Activated CD8-positive, alpha-beta memory T cell treated with anti-CD3 and anti-CD28 coated beads, Interleukin-2, amount 10 ng/mL, durations not matched to agents 7 days and 5 days (primary cell): ENCODE measurements at regions not wholly inside any gene's neighbourhood (a gene's known extent, or its start where the extent isn't known, plus 50 kb on each side); places are given as distances from the start of the nearest gene placed in this dataset.

ENCODE experiments used
- ATAC-seq: fragments of 150-1000 bp; cut with Tn5 transposase; one replicate; pipeline ENCODE4 v1.10.0; 2021; ENCODE audit warnings: moderate library complexity
- CTCF ChIA-PET: fragments of 350-600 bp; sonication (Branson Sonifier 250); formaldehyde crosslinking; loops from one replicate; lab custom pipeline; 2021; ENCODE audit warnings: antibody characterized with exemption; lab: Charles Lee
- DNase-seq: peaks from one replicate; pipeline ENCODE4 v3.0.0-alpha.2; 2020
- H3K27ac Mint-ChIP-seq: one replicate; pipeline ENCODE4 v1.8.0; 2021; ENCODE audit warnings: mild to moderate bottlenecking, mixed read lengths
- H3K27me3 Mint-ChIP-seq: one replicate; pipeline ENCODE4 v1.8.0; 2021; ENCODE audit warnings: mixed read lengths
- H3K36me3 Mint-ChIP-seq: one replicate; pipeline ENCODE4 v1.8.0; 2021; ENCODE audit warnings: mild to moderate bottlenecking, mixed read lengths
- H3K4me1 Mint-ChIP-seq: one replicate; pipeline ENCODE4 v1.8.0; 2021; ENCODE audit warnings: mixed read lengths
- H3K4me3 Mint-ChIP-seq: one replicate; pipeline ENCODE4 v1.8.0; 2021; ENCODE audit warnings: mild to moderate bottlenecking, moderate library complexity, mixed read lengths
- H3K9me3 Mint-ChIP-seq: one replicate; pipeline ENCODE4 v1.8.0; 2022; ENCODE audit warnings: low read depth, mixed read lengths

- ATAC-seq (no peak), DNase-seq (no peak)
- Mint-ChIP-seq H3K36me3 (no peaks in the 10 kb centered on the region), H3K27ac (no peak overlapping the region), H3K27me3 (peaks cover 2% of the 10 kb centered on the region), H3K4me1 (no peaks in the 10 kb centered on the region), H3K9me3 (no peaks in the 10 kb centered on the region), H3K4me3 (no peak overlapping the region)
- CTCF ChIA-PET = no interaction called here
These were observed 93.1 kb upstream of the LNX1 start for GRCh38 chr4:53684136-53685130.

- CTCF ChIA-PET = no interaction called here
- H3K4me1 Mint-ChIP-seq = no peaks in the 10 kb centered on the region
- H3K27ac Mint-ChIP-seq = no peak overlapping the region
- no peak for ATAC-seq
- H3K27me3 Mint-ChIP-seq = peaks cover 2% of the 10 kb centered on the region
- H3K9me3 Mint-ChIP-seq = no peaks in the 10 kb centered on the region
- DNase-seq = no peak
- no peaks in the 10 kb centered on the region for H3K36me3 Mint-ChIP-seq
- H3K4me3 Mint-ChIP-seq = no peak overlapping the region
These were observed 91.6 kb upstream of the LNX1 start for GRCh38 chr4:53682908-53683307.

GRCh38 chr4:53682196-53682595, 90.9 kb upstream of the LNX1 start:
- Mint-ChIP-seq H3K4me3 (no peak overlapping the region), H3K4me1 (no peaks in the 10 kb centered on the region), H3K9me3 (no peaks in the 10 kb centered on the region), H3K27ac (no peak overlapping the region), H3K36me3 (no peaks in the 10 kb centered on the region), H3K27me3 (peaks cover 2% of the 10 kb centered on the region)
- ATAC-seq (no peak), DNase-seq (no peak)
- CTCF ChIA-PET = no interaction called here

GRCh38 chr4:53680598-53680997, 89.3 kb upstream of the LNX1 start:
- Mint-ChIP-seq H3K9me3 (no peaks in the 10 kb centered on the region), H3K36me3 (no peaks in the 10 kb centered on the region), H3K27me3 (peaks cover 2% of the 10 kb centered on the region), H3K27ac (no peak overlapping the region), H3K4me3 (no peak overlapping the region), H3K4me1 (no peaks in the 10 kb centered on the region)
- CTCF ChIA-PET = no interaction called here
- DNase-seq (no peak), ATAC-seq (no peak)

- H3K4me3 Mint-ChIP-seq = no peak overlapping the region
- no peaks in the 10 kb centered on the region for H3K9me3 Mint-ChIP-seq
- CTCF ChIA-PET = no interaction called here
- no peak overlapping the region for H3K27ac Mint-ChIP-seq
- ATAC-seq = no peak
- H3K4me1 Mint-ChIP-seq = no peaks in the 10 kb centered on the region
- no peak for DNase-seq
- no peaks in the 10 kb centered on the region for H3K36me3 Mint-ChIP-seq
- H3K27me3 Mint-ChIP-seq = peaks cover 2% of the 10 kb centered on the region
These were observed 88.9 kb upstream of the LNX1 start for GRCh38 chr4:53680168-53680567.

GRCh38 chr4:53676402-53676871, 85.2 kb upstream of the LNX1 start:
- CTCF ChIA-PET = no interaction called here
- ATAC-seq (no peak), DNase-seq (no peak)
- H3K4me1 Mint-ChIP-seq = no peaks in the 10 kb centered on the region
- H3K27me3 Mint-ChIP-seq = no peaks in the 10 kb centered on the region
- H3K27ac Mint-ChIP-seq = no peak overlapping the region
- no peak overlapping the region for H3K4me3 Mint-ChIP-seq
- no peaks in the 10 kb centered on the region for H3K36me3 Mint-ChIP-seq
- H3K9me3 Mint-ChIP-seq = no peaks in the 10 kb centered on the region

- Mint-ChIP-seq H3K9me3 (no peaks in the 10 kb centered on the region), H3K27me3 (no peaks in the 10 kb centered on the region), H3K4me3 (no peak overlapping the region), H3K36me3 (no peaks in the 10 kb centered on the region), H3K4me1 (no peaks in the 10 kb centered on the region), H3K27ac (no peak overlapping the region)
- no peak for ATAC-seq
- CTCF ChIA-PET = no interaction called here
- DNase-seq = no peak
These were observed 83.6 kb upstream of the LNX1 start for GRCh38 chr4:53674903-53675302.

- no peak for DNase-seq
- CTCF ChIA-PET = interaction anchor here (1.1 kb wide), 1 partner anchor 10 kb away, joined by 3 read pairs; no protein-coding TSS in a partner anchor
- Mint-ChIP-seq H3K27me3 (no peaks in the 10 kb centered on the region), H3K27ac (no peak overlapping the region), H3K4me1 (no peaks in the 10 kb centered on the region), H3K36me3 (no peaks in the 10 kb centered on the region), H3K4me3 (no peak overlapping the region), H3K9me3 (no peaks in the 10 kb centered on the region)
- no peak for ATAC-seq
These were observed 81.6 kb upstream of the LNX1 start for GRCh38 chr4:53672873-53673272.

GRCh38 chr4:53671757-53672156, 80.5 kb upstream of the LNX1 start:
- H3K4me3 Mint-ChIP-seq = no peak overlapping the region
- DNase-seq = no peak
- H3K4me1 Mint-ChIP-seq = no peaks in the 10 kb centered on the region
- no peaks in the 10 kb centered on the region for H3K36me3 Mint-ChIP-seq
- no peak overlapping the region for H3K27ac Mint-ChIP-seq
- CTCF ChIA-PET = no interaction called here
- H3K27me3 Mint-ChIP-seq = peaks cover 6% of the 10 kb centered on the region
- no peaks in the 10 kb centered on the region for H3K9me3 Mint-ChIP-seq
- ATAC-seq = no peak

GRCh38 chr4:53659737-53660136, 68.5 kb upstream of the LNX1 start:
- Mint-ChIP-seq H3K27me3 (no peaks in the 10 kb centered on the region), H3K36me3 (no peaks in the 10 kb centered on the region), H3K4me3 (no peak overlapping the region), H3K4me1 (no peaks in the 10 kb centered on the region), H3K9me3 (no peaks in the 10 kb centered on the region), H3K27ac (no peak overlapping the region)
- CTCF ChIA-PET = no interaction called here
- no peak for DNase-seq
- ATAC-seq = no peak

- no peak for DNase-seq
These were observed 67.8 kb upstream of the LNX1 start for GRCh38 chr4:53659112-53659511.

GRCh38 chr4:53658029-53658428, 66.7 kb upstream of the LNX1 start:
- Mint-ChIP-seq H3K27ac (no peak overlapping the region), H3K27me3 (peaks cover 2% of the 10 kb centered on the region), H3K4me3 (no peak overlapping the region), H3K36me3 (no peaks in the 10 kb centered on the region), H3K4me1 (no peaks in the 10 kb centered on the region), H3K9me3 (no peaks in the 10 kb centered on the region)
- no peak for ATAC-seq
- CTCF ChIA-PET = no interaction called here
- no peak for DNase-seq

More at GRCh38 chr4:53659112-53659511, 67.8 kb upstream of the LNX1 start:
- no peaks in the 10 kb centered on the region for H3K36me3 Mint-ChIP-seq
- no peaks in the 10 kb centered on the region for H3K4me1 Mint-ChIP-seq
- H3K27me3 Mint-ChIP-seq = peaks cover 2% of the 10 kb centered on the region
- no peak overlapping the region for H3K27ac Mint-ChIP-seq
- H3K9me3 Mint-ChIP-seq = no peaks in the 10 kb centered on the region
- CTCF ChIA-PET = no interaction called here
- ATAC-seq = no peak
- H3K4me3 Mint-ChIP-seq = no peak overlapping the region

GRCh38 chr4:53656421-53656981, 65.2 kb upstream of the LNX1 start:
- peaks cover 2% of the 10 kb centered on the region for H3K27me3 Mint-ChIP-seq
- ATAC-seq = no peak
- DNase-seq = no peak
- no peaks in the 10 kb centered on the region for H3K9me3 Mint-ChIP-seq
- H3K4me3 Mint-ChIP-seq = no peak overlapping the region
- no peaks in the 10 kb centered on the region for H3K36me3 Mint-ChIP-seq
- H3K4me1 Mint-ChIP-seq = no peaks in the 10 kb centered on the region
- H3K27ac Mint-ChIP-seq = no peak overlapping the region
- CTCF ChIA-PET = no interaction called here

- CTCF ChIA-PET = no interaction called here
- Mint-ChIP-seq H3K9me3 (no peaks in the 10 kb centered on the region), H3K4me3 (no peak overlapping the region), H3K36me3 (no peaks in the 10 kb centered on the region), H3K4me1 (no peaks in the 10 kb centered on the region), H3K27me3 (peaks cover 2% of the 10 kb centered on the region), H3K27ac (no peak overlapping the region)
- no peak for DNase-seq
- no peak for ATAC-seq
These were observed 63.0 kb upstream of the LNX1 start for GRCh38 chr4:53654300-53654758.
